ENCODE measurements at regions not wholly inside any gene's neighbourhood (a gene's known extent, or its start where the extent isn't known, plus 50 kb on each side); places are given as distances from the start of the nearest gene placed in this dataset.

GRCh38 chr10:37654466-37654865 lies 202.9 kb downstream of the ZNF248 start:
- TF ChIP-seq CTCF (IDR thresholded peaks at IDR 0.05), result no peak
- no peak for TF ChIP-seq EZH2 (IDR thresholded peaks at IDR 0.05; ENCODE audit: borderline replicate concordance, insufficient read depth, low read depth, low read length, poor library complexity, severe bottlenecking)
